ENCODE measurements at regions not wholly inside any gene's neighbourhood (a gene's known extent, or its start where the extent isn't known, plus 50 kb on each side); places are given as distances from the start of the nearest gene placed in this dataset.

DNA sequence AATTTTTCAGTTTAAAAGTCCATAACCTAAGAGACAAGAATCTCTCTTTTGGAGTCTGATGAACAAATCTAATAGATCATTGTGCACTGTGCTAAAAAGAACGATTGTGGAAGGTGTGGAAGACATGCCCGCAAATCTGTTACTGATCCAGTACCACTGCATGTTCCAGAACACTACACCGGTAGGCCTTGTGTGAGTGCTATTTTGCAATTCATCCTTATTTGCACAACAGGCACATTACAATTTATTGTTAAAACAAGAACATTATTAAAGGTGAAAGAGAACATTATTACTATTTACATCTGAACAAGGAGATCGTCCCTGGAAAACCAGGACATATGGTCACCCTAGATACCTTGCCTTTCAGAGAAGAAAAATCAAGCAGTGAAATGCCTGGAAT lies 205.7 kb upstream of the NECTIN3 start:
- Histone ChIP-seq H3K4me3 (no peak overlapping the region), H3K27ac (no peak overlapping the region)
- DNase-seq (ENCODE audit: low spot score), result no peak
- TF ChIP-seq CTCF (IDR thresholded peaks at IDR 0.05), result no peak

- no peak overlapping the region for H3K4me3 ChIP-seq
- DNase-seq (ENCODE audit: low spot score), result no peak
- no peak overlapping the region for H3K27ac ChIP-seq
- TF ChIP-seq CTCF (IDR thresholded peaks at IDR 0.05), result no peak
Observed at GRCh38 chr3:110868106-110868505, 203.5 kb upstream of the NECTIN3 start.

- Histone ChIP-seq H3K4me3 (no peak overlapping the region), H3K27ac (no peak overlapping the region)
- TF ChIP-seq CTCF (IDR thresholded peaks at IDR 0.05), result no peak
- DNase-seq (ENCODE audit: low spot score), result no peak
Observed at GRCh38 chr3:110869736-110870135, 201.9 kb upstream of the NECTIN3 start.

DNA sequence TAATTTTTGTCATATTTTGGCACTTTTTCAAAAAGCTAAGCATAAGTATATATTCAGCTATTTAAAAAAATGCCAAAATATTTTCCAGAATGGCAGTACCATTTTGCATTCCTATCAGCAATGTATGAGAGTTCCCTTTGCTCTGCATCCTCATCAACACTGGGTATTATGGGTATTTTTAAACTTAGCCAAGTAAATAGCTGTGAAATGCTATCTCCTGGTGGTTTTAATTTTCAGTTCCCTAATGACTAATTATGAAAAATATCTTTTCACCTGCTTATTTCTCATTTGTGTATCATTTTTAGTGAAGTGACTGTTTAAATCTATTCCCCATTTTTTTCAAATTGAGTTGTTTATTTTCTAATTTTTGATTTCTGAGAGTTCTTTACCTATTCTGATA lies 199.7 kb upstream of the NECTIN3 start:
- TF ChIP-seq CTCF (IDR thresholded peaks at IDR 0.05), result no peak
- DNase-seq (ENCODE audit: low spot score), result no peak
- Histone ChIP-seq H3K27ac (no peak overlapping the region), H3K4me3 (no peak overlapping the region)

DNA sequence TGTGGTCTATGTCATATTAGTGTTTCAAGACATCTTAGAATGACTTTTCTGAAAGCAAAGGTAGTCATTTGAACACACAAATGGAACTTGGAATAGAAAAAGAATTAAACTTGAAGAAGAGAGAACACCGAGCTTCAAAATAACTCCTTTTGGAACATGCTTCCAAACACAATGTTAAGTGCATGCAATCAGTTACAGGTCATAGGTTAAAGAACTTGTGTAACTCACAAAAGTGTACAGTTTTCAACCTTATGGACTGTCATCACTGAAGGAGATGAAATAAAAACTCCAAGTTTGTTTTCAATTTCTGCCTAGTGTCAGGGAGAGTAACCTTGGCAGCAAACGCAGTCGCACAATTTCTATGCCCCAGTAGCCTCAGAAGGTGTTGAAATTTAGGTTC lies 192.9 kb upstream of the NECTIN3 start:
- no peak overlapping the region for H3K4me3 ChIP-seq
- TF ChIP-seq CTCF (IDR thresholded peaks at IDR 0.05), result no peak
- no peak overlapping the region for H3K27ac ChIP-seq
- DNase-seq (ENCODE audit: low spot score), result no peak

DNA sequence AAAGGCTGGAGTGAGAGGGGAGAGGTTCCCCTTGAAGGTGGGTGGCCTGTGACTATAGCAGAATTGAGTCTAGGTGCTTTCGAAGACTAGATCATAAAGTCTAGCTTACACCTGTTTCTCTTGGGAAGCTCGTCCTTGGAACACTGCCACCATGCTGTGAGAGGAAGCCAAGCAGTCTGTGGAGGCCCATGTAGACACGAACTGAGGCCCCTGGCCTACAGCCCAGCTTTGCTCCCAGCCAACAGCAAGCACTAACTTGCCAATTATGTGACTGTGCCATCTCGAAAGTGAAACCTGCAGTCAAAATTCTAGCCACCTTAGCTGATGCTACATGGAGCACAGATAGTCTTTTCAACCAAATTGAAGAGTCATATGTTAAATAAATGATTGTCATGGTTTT lies 190.5 kb upstream of the NECTIN3 start:
- DNase-seq (ENCODE audit: low spot score), result no peak
- no peak overlapping the region for H3K27ac ChIP-seq
- H3K4me3 ChIP-seq, result no peak overlapping the region
- TF ChIP-seq CTCF (IDR thresholded peaks at IDR 0.05), result no peak

GRCh38 chr3:110886222-110886893 lies 185.3 kb upstream of the NECTIN3 start:
- TF ChIP-seq CTCF (IDR thresholded peaks at IDR 0.05), result no peak
- H3K4me3 ChIP-seq, result no peak overlapping the region
- H3K27ac ChIP-seq, result no peak overlapping the region
- no peak for DNase-seq (ENCODE audit: low spot score)
